Endothelial cell of umbilical vein (primary cell): ENCODE measurements at regions not wholly inside any gene's neighbourhood (a gene's known extent, or its start where the extent isn't known, plus 50 kb on each side); places are given as distances from the start of the nearest gene placed in this dataset.

Experiments
- CTCF ChIP-seq, 2 donors: IDR thresholded peaks; 1 replicate in 1 of 2; 2 replicates in 1 of 2; pipeline ENCODE4 v1.5.1; 2011; ENCODE audit warnings: low read length in 2 of 2, mild to moderate bottlenecking in 2 of 2, moderate library complexity in 2 of 2, control low read depth in 1 of 2, inconsistent platforms in 1 of 2, low read depth in 1 of 2; ENCODE audit not compliant: insufficient read depth in 1 of 2; ENCODE audit errors: extremely low read depth in 1 of 2
- POLR2A ChIP-seq: IDR thresholded peaks from 2 replicates; pipeline ENCODE4 v1.6.1; 2012; ENCODE audit warnings: low read depth, mild to moderate bottlenecking, control low read depth, low read length
- POLR2AphosphoS5 ChIP-seq: IDR thresholded peaks from 2 replicates; pipeline ENCODE4 v1.6.1; 2012; ENCODE audit warnings: low read depth, mild to moderate bottlenecking, control low read depth, low read length, moderate library complexity; ENCODE audit not compliant: insufficient read depth

- TF ChIP-seq POLR2A: no peak
- no peak for TF ChIP-seq CTCF (IDR thresholded peaks at IDR 0.05; ENCODE audit: extremely low read depth in 1 of 2, insufficient read depth in 1 of 2, low read depth in 1 of 2, low read length in 2 of 2)
- TF ChIP-seq POLR2AphosphoS5: no peak
Observed at GRCh38 chr6:14290041-14290771, 172.6 kb downstream of the CD83 start.
